IPS-NIHi7 (cell line): ENCODE measurements at regions not wholly inside any gene's neighbourhood (a gene's known extent, or its start where the extent isn't known, plus 50 kb on each side); places are given as distances from the start of the nearest gene placed in this dataset.

ENCODE experiments used
- DNase-seq: peaks from one replicate; pipeline ENCODE4 v3.0.0; 2012; ENCODE audit warnings: mixed read lengths; ENCODE audit errors: extremely low spot score

- no peak for DNase-seq
Observed at GRCh38 chr1:228848406-228848805, 113.1 kb downstream of the RHOU start.

- no peak for DNase-seq
Observed at GRCh38 chr1:228849011-228849541, 113.8 kb downstream of the RHOU start.

- no peak for DNase-seq
Observed at GRCh38 chr1:228850141-228851100, 115.1 kb downstream of the RHOU start.

- no peak for DNase-seq
Observed at GRCh38 chr1:228851193-228851592, 115.9 kb downstream of the RHOU start.

- DNase-seq = no peak
Observed at GRCh38 chr1:228851618-228852017, 116.3 kb downstream of the RHOU start.

GRCh38 chr1:228852024-228852423 is 116.7 kb downstream of the RHOU start:
- no peak for DNase-seq

- DNase-seq = no peak
Observed at GRCh38 chr1:228852511-228853088, 117.3 kb downstream of the RHOU start.

GRCh38 chr1:228853191-228853590 is 117.9 kb downstream of the RHOU start:
- no peak for DNase-seq

GRCh38 chr1:228853637-228854036 is 118.4 kb downstream of the RHOU start:
- no peak for DNase-seq

- DNase-seq = no peak
Observed at GRCh38 chr1:228854907-228855306, 119.6 kb downstream of the RHOU start.

- no peak for DNase-seq
Observed at GRCh38 chr1:228857611-228858010, 122.3 kb downstream of the RHOU start.

GRCh38 chr1:228860911-228861831 is 125.9 kb downstream of the RHOU start:
- no peak for DNase-seq

GRCh38 chr1:228861832-228862180 is 126.5 kb downstream of the RHOU start:
- no peak for DNase-seq

- DNase-seq = no peak
Observed at GRCh38 chr1:228862542-228863505, 127.5 kb downstream of the RHOU start.

- no peak for DNase-seq
Observed at GRCh38 chr1:228863776-228864175, 128.5 kb downstream of the RHOU start.

- DNase-seq = no peak
Observed at GRCh38 chr1:228865627-228866330, 130.5 kb downstream of the RHOU start.

- DNase-seq = no peak
Observed at GRCh38 chr1:228866468-228866867, 131.2 kb downstream of the RHOU start.

- no peak for DNase-seq
Observed at GRCh38 chr1:228867108-228867950, 132.1 kb downstream of the RHOU start.
